IMR-90 (cell line): ENCODE measurements at regions not wholly inside any gene's neighbourhood (a gene's known extent, or its start where the extent isn't known, plus 50 kb on each side); places are given as distances from the start of the nearest gene placed in this dataset.

Source experiments
- ATAC-seq: fragments of 200-7000 bp; cut with Tn5 transposase; 2 replicates; pipeline ENCODE4 v1.9.1; 2020; ENCODE audit warnings: low read depth, mild to moderate bottlenecking, moderate library complexity
- BruUV-seq: library from RNA; stranded (reverse); fragments of 400-500 nt; replicated peaks from 2 replicates; lab custom pipeline; 2021; lab: Mats Ljungman, UMichigan
- CTCF ChIA-PET: fragments of 300-600 bp; formaldehyde crosslinking; extraction: SDS; loops from one replicate; lab custom pipeline; 2021; ENCODE audit warnings: antibody characterized with exemption; lab: Yijun Ruan, JAX
- POLR2A ChIA-PET: fragments of 300-600 bp; sonication (Branson Sonifier 250); formaldehyde crosslinking; loops from one replicate; lab custom pipeline; 2022; ENCODE audit warnings: antibody characterized with exemption; ENCODE audit not compliant: unreplicated experiment; lab: Charles Lee
- DNase-seq: peaks from one replicate; pipeline ENCODE4 v3.0.0; 2013
- H2AFZ ChIP-seq: replicated peaks from 2 replicates; pipeline ENCODE3; 2013; ENCODE audit warnings: low read length, mild to moderate bottlenecking; ENCODE audit not compliant: poor library complexity
- H2AK5ac ChIP-seq: 2 replicates; pipeline ENCODE4 v1.6.1; 2013; ENCODE audit warnings: low read depth, low read length, inconsistent platforms
- H2AK9ac ChIP-seq: replicated peaks from 2 replicates; pipeline ENCODE3; 2013; ENCODE audit warnings: mild to moderate bottlenecking, low read depth, low read length, moderate library complexity; ENCODE audit not compliant: poor library complexity
- H2BK120ac ChIP-seq: 2 replicates; pipeline ENCODE4 v1.6.1; 2013; ENCODE audit warnings: low read depth, low read length, inconsistent platforms
- H2BK15ac ChIP-seq: 3 replicates; pipeline ENCODE4 v1.6.1; 2013; ENCODE audit warnings: low read depth, low read length, inconsistent platforms
- H2BK20ac ChIP-seq: 2 replicates; pipeline ENCODE4 v1.6.1; 2013; ENCODE audit warnings: low read depth, mild to moderate bottlenecking, inconsistent platforms, low read length, moderate library complexity
- H2BK5ac ChIP-seq: 2 replicates; pipeline ENCODE4 v1.6.1; 2013; ENCODE audit warnings: mild to moderate bottlenecking, low read depth, low read length, inconsistent platforms; ENCODE audit not compliant: poor library complexity, severe bottlenecking
- H3K14ac ChIP-seq: replicated peaks from 2 replicates; pipeline ENCODE4 v1.6.1; 2013; ENCODE audit warnings: low read depth, low read length, inconsistent platforms
- H3K18ac ChIP-seq: 2 replicates; pipeline ENCODE4 v1.6.1; 2013; ENCODE audit warnings: low read depth, low read length, control low read depth
- H3K23ac ChIP-seq: 2 replicates; pipeline ENCODE4 v1.6.1; 2013; ENCODE audit warnings: low read depth, low read length, inconsistent platforms
- H3K27ac ChIP-seq: 2 replicates; pipeline ENCODE4 v1.5.1; 2013; ENCODE audit warnings: mild to moderate bottlenecking, control low read depth, low read length; ENCODE audit not compliant: insufficient read depth
- H3K27me3 ChIP-seq: 2 replicates; pipeline ENCODE4 v1.6.1; 2013; ENCODE audit warnings: low read length; ENCODE audit not compliant: control insufficient read depth, insufficient read depth
- H3K36me3 ChIP-seq: 2 replicates; pipeline ENCODE4 v1.6.1; 2013; ENCODE audit warnings: low read length, mixed read lengths; ENCODE audit not compliant: control insufficient read depth, insufficient read depth
- H3K4ac ChIP-seq: 2 replicates; pipeline ENCODE4 v1.6.1; 2013; ENCODE audit warnings: low read depth, low read length, inconsistent platforms
- H3K4me1 ChIP-seq: 2 replicates; pipeline ENCODE4 v1.6.1; 2013; ENCODE audit warnings: low read length, mixed read lengths; ENCODE audit not compliant: control insufficient read depth, insufficient read depth
- H3K4me2 ChIP-seq: 2 replicates; pipeline ENCODE4 v1.6.1; 2013; ENCODE audit warnings: low read depth, mild to moderate bottlenecking, control low read depth, low read length, moderate library complexity
- H3K4me3 ChIP-seq: 2 replicates; pipeline ENCODE4 v1.5.1; 2013; ENCODE audit warnings: low read depth, mild to moderate bottlenecking, control low read depth, low read length, moderate library complexity; ENCODE audit not compliant: insufficient read depth
- H3K56ac ChIP-seq: 2 replicates; pipeline ENCODE4 v1.6.1; 2013; ENCODE audit warnings: low read length, inconsistent platforms; ENCODE audit not compliant: insufficient read depth; ENCODE audit errors: extremely low read depth
- H3K79me1 ChIP-seq, 2 experiments: 2 replicates each; pipeline ENCODE4 v1.6.1; 2013; ENCODE audit warnings: low read length in 2 of 2, inconsistent platforms in 1 of 2, low read depth in 1 of 2
- H3K9ac ChIP-seq: 2 replicates; pipeline ENCODE4 v1.6.1; 2013; ENCODE audit warnings: low read depth, low read length, control low read depth
- H3K9me1 ChIP-seq: 2 replicates; pipeline ENCODE4 v1.6.1; 2013; ENCODE audit warnings: low read length, inconsistent platforms; ENCODE audit not compliant: insufficient read depth
- H3K9me3 ChIP-seq: 2 replicates; pipeline ENCODE4 v1.6.1; 2013; ENCODE audit warnings: low read length; ENCODE audit not compliant: control insufficient read depth, insufficient read depth
- H4K20me1 ChIP-seq: 2 replicates; pipeline ENCODE4 v1.6.1; 2013; ENCODE audit warnings: low read length, inconsistent platforms; ENCODE audit not compliant: insufficient read depth
- H4K5ac ChIP-seq: 2 replicates; pipeline ENCODE4 v1.6.1; 2013; ENCODE audit warnings: mild to moderate bottlenecking, low read depth, low read length, control low read depth
- H4K8ac ChIP-seq, 2 experiments: 2 replicates each; pipeline ENCODE4 v1.6.1; 2013; ENCODE audit warnings: low read depth in 2 of 2, low read length in 2 of 2, control low read depth in 1 of 2, inconsistent platforms in 1 of 2
- H4K91ac ChIP-seq: 2 replicates; pipeline ENCODE4 v1.6.1; 2013; ENCODE audit warnings: low read depth, low read length, inconsistent platforms; ENCODE audit not compliant: insufficient read depth
- CHD1 ChIP-seq: IDR thresholded peaks from 2 replicates; pipeline ENCODE4 v1.6.1; 2012; ENCODE audit warnings: low read depth, low read length, improper control_type of control experiment
- POLR2A ChIP-seq: IDR thresholded peaks from 2 replicates; pipeline ENCODE4 v1.6.1; 2012; ENCODE audit warnings: mild to moderate bottlenecking, low read depth, low read length
- RFX5 ChIP-seq: IDR thresholded peaks from 2 replicates; pipeline ENCODE4 v1.8.0; 2012; ENCODE audit warnings: low read depth, mild to moderate bottlenecking, low read length, moderate library complexity
- WGBS, 2 experiments: methylation state at CpG; one replicate each; pipeline versions ENCODE4 v1.1.5 to v1.1.7; 2013; ENCODE audit warnings: missing lambda C conversion rate in 2 of 2; ENCODE audit not compliant: insufficient read length in 1 of 2; ENCODE audit errors: extremely low coverage in 2 of 2; 5-methylcytosine and 5-hydroxymethylcytosine counted together
- dilution Hi-C: fragments of 300-500 bp; cut with HindIII; formaldehyde crosslinking; loops from one replicate; pipeline ENCODE4 v1.14.3; 2018; ENCODE audit warnings: low sequenced_read_pairs; ENCODE audit not compliant: unreplicated experiment
- in situ Hi-C: fragments of 300-500 bp; cut with MboI; formaldehyde crosslinking; loops from 3 replicates; pipeline ENCODE4 v1.14.3; 2019; ENCODE audit warnings: low sequenced_read_pairs, inconsistent platforms, mixed read lengths
- intact Hi-C: fragments of 100-400 bp; cut with micrococcal nuclease; formaldehyde crosslinking; loops from 2 replicates; pipeline ENCODE4 v1.10.0; 2022

DNA sequence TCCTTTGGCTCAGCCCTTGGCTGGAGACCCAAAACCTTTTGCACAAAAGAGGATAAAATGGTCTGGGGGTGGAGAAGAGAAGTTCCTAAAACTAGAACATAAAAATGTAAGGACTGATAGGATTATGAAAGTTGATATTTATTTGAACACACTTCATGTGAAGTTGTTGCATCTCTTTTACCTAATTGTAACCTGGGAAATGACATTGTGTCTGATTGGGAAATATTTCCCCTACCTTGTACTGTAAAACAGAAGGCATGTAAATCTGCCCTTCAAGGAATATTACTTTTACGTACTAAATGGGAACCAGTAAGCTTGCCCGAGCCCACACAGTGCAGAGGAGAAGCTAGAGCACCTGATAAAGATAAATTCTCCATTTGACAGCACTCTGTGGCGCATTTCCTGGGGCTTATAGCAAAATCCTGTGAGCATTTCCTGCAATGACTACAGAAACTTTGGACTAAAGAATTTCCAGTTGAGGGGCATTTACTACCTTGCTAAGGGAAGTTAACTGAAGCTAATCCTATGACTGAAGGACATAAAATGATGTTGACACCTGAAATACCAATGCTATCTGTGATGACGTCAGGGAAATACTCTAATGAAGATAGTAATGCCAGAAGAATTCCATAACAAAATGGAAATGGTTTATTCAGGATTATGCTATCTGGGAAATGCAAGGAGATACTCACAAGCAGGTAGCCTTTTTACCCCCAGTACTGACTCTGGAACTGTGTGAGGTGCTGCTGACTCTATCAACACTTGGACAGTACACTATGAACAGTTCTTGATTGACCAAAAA is 78.3 kb upstream of the LIFR start:
- Histone ChIP-seq H3K27me3 (peaks cover 8% of the 10 kb centered on the region; the same call in 1 of the 2 replicates), H4K5ac (no peak overlapping the region), H4K8ac (no peak overlapping the region), H3K4me3 (no peak overlapping the region), H3K4me1 (no peaks in the 10 kb centered on the region; the same call in 1 of the 2 replicates), H4K91ac (no peak overlapping the region), H3K18ac (no peak overlapping the region), H3K4ac (no peak overlapping the region), H3K14ac (no peak overlapping the region), H3K9ac (no peak overlapping the region), H3K36me3 (no peaks in the 10 kb centered on the region), H3K9me3 (peaks cover 10% of the 10 kb centered on the region), H3K79me1 (no peaks in the 10 kb centered on the region), H2AFZ (no peak overlapping the region), H2AK9ac (no peak overlapping the region), H3K27ac (no peak overlapping the region), H2BK120ac (no peak overlapping the region), H3K9me1 (no peaks in the 10 kb centered on the region), H3K4me2 (no peak overlapping the region), H2BK15ac (no peak overlapping the region), H2BK5ac (no peak overlapping the region), H2AK5ac (no peak overlapping the region), H3K56ac (no peak overlapping the region), H2BK20ac (no peak overlapping the region; the same call in 1 of the 2 replicates), H4K20me1 (no peaks in the 10 kb centered on the region), H3K23ac (no peak overlapping the region)
- intact Hi-C loops (no loop called here), dilution Hi-C loops (no loop called here), in situ Hi-C loops (no loop called here)
- ChIA-PET CTCF (no interaction called here), POLR2A (no interaction called here)
- 83% methylated on average over 1 of the region's 4 CpGs; no CpG with 5 or more reads in 1 of the 2 experiments for WGBS, 2 experiments
- ATAC-seq, result no peak
- no TSS peak for BruUV-seq
- TF ChIP-seq RFX5 (no peak), CHD1 (no peak), POLR2A (no peak)
- no peak for DNase-seq
